VCaP (cell line): ENCODE measurements at regions not wholly inside any gene's neighbourhood (a gene's known extent, or its start where the extent isn't known, plus 50 kb on each side); places are given as distances from the start of the nearest gene placed in this dataset.
A peak's percentile ranks its signal among the peaks of the same experiment; 100 is the strongest.
"Not testable (repeated sequence)": the region's sequence is repeated elsewhere in the genome, so short reads cannot be mapped to it uniquely, and the experiment has no call there.

Experiments used
- H3K27ac ChIP-seq: fragments of 450-650 bp; 2 replicates; pipeline ENCODE4 v1.5.1; 2017
- TF ChIP-seq, protein P1 (sequence below): fragments of 450-650 bp; conservative IDR thresholded peaks from 2 replicates; pipeline ENCODE4 v1.5.1; 2017; ENCODE audit warnings: mild to moderate bottlenecking, moderate library complexity

DNA sequence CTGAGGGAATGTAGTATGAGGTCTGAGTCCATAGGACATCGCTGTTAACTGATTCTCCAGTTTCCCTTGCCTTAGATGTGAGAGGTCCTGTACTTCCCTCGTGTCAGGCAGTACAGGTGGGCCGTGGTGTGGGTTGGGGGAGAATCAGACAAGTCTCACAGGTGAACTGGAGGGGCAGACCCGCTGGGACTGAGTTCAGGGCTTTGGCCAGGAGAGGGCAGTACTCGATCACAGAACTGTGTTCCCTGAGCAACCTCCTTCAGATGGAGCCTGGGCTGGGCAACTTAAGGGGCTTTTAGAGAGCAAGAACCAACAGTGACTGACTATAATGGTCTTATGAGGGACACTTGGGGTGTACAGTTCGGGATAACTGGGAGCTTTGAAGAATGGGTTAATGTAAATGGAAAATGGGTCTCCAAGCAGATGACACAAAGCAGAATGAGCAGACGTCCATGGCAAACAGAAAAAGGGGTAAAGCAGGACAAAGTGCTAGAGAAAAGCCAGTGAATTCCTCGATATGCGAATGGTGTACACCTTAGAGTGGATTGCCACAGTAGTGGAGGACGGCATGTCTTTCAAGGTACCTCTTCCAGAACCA is 83.6 kb downstream of the CCNG2 start:
- no peak overlapping the region for H3K27ac ChIP-seq
- TF ChIP-seq, protein P1, sequence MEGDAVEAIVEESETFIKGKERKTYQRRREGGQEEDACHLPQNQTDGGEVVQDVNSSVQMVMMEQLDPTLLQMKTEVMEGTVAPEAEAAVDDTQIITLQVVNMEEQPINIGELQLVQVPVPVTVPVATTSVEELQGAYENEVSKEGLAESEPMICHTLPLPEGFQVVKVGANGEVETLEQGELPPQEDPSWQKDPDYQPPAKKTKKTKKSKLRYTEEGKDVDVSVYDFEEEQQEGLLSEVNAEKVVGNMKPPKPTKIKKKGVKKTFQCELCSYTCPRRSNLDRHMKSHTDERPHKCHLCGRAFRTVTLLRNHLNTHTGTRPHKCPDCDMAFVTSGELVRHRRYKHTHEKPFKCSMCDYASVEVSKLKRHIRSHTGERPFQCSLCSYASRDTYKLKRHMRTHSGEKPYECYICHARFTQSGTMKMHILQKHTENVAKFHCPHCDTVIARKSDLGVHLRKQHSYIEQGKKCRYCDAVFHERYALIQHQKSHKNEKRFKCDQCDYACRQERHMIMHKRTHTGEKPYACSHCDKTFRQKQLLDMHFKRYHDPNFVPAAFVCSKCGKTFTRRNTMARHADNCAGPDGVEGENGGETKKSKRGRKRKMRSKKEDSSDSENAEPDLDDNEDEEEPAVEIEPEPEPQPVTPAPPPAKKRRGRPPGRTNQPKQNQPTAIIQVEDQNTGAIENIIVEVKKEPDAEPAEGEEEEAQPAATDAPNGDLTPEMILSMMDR: peak; percentile 92

DNA sequence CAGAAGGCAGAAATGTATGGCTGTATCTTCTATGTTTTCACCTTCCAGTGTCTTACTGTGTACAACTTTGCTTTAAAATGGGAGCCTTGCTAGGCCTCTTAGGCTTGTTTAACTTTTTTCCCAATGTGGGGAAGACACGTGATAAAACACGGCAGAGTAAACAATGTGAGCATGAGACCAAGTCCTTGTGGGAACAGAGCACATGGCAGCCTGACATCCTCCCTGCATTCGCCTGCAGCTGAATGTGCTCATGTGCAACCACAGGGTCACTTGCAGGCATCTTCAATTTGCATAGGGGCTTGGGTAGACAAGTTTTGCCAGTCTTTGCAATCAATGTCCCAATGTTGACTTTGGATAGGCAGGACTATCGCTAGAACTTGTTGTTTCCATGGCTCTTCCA is 91.8 kb downstream of the CCNG2 start:
- TF ChIP-seq, protein P1: no peak

DNA sequence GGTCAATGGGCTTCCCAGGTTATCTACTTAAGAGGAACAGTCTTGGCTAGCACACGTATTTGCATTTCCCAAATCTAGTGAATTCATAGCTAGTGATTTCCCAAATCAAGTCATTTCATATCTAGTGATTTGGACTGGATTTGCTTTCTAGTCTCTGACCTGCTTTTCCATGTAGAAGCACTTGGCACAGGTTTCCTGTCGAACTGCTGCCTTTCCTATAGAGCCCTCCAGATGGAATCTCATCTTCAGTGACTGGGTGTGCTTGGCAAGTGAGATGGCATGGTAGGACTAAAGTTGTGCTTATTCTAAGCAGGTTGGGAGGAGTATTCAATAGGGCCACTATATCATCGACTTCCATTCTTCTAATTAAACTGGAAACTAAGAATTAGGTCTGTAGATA is 94.7 kb downstream of the CCNG2 start:
- H3K27ac ChIP-seq: no peak overlapping the region
- TF ChIP-seq, protein P1: no peak

More for the DNA sequence above, 91.8 kb downstream of the CCNG2 start:
- H3K27ac ChIP-seq: no peak overlapping the region

DNA sequence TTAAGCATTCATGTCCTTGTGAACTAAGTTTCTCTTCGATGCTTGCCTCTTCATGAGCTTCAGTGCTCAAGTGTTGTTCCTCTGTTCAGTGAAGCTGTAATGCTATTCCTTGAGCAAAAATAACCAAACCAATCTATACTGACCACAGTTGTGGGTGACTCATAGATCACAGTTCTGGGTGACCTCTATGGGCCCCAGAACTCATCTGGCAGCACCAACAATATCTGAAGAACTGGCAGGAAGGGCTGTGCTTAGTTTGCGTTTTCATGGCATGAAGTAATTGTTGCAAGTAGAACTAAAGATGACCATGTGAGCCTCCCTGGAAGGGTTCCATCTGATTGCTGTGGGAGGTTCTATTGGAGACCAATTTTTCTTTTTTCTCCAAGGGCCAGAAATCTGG is 106.2 kb downstream of the CCNG2 start:
- H3K27ac ChIP-seq: no peak overlapping the region
- TF ChIP-seq, protein P1: no peak

DNA sequence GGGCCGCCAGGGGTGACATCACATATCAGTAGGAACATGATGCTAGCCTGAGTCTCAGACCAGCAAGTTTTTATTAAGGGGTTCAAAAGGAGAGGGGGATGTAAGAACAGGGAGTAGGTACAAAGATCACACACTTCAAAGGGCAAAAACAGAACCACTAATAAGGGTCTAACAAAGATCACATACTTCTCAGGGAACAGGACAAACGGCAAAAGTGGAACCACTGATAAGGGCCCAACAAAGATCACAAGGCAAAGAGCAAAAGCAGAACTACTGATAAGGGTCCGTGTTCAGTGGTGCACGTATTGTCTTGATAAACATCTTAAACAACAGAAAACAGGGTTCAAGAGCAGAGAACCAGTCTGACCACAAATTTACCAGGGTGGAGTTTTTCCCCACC is 107.0 kb downstream of the CCNG2 start:
- not testable (repeated sequence) for H3K27ac ChIP-seq

DNA sequence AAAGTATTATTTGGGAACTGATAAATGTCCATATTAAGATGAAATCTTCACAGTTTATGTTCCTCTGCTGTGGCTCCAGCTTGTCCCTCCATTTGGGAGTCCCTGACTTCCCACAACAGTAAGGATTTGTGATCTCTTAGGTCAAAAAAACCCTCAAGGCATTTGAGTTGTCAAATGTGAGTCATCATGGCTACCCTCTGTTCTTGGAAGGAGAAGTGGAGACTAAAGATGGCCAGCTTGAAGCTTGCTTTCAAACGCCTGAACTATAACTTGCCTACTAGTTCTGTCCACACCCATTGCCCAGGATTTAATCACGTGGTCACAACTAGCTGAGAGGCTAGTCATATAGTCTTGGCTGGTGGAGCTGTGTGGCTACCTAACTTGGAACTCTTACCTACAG is 107.8 kb downstream of the CCNG2 start:
- no peak overlapping the region for H3K27ac ChIP-seq
- TF ChIP-seq, protein P1: no peak

DNA sequence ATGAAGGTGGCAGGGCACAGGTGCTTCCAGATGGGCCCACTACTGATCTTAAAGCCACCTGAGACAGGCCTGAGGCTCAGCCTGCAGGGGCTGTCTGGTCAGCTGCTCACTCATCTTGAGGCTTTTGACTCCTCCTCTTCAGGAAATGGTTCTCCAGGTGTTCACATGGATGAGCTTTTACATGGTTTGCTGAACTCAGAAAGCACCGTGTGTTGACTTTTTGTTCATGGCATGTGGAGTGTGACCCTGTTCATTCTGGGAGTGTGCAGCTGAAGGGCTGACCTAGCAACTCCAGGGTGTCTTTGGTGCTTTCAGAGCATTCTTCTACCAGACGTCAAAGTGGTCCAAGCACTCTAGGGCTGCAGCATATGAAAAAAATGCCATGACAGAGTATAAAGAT is 111.1 kb downstream of the CCNG2 start:
- TF ChIP-seq, protein P1: no peak
- no peak overlapping the region for H3K27ac ChIP-seq

DNA sequence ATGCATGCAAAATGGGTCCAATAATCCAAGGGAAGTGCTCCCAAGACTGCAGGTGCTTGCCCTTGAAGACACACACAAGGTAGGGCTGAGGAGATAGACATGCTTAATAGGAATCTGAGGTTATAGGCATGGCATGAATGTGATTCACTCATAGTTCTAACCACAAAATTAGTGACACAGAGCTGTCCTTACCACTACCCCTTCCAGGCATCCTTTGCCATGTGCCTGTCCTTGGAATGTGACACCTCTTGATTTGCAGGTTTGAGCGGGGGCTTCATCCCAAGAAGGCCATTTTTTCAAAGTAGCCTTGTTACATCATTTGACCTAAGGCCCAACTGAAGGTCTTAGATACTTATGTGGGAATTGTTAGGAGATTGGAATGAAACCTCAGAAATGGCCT is 112.5 kb downstream of the CCNG2 start:
- TF ChIP-seq, protein P1: no peak

More for the DNA sequence above, 112.5 kb downstream of the CCNG2 start:
- H3K27ac ChIP-seq: no peak overlapping the region
